GM23338 (cell line): ENCODE measurements at regions not wholly inside any gene's neighbourhood (a gene's known extent, or its start where the extent isn't known, plus 50 kb on each side); places are given as distances from the start of the nearest gene placed in this dataset.

Experiments used
- ATAC-seq: fragments of 200-7000 bp; cut with Tn5 transposase; 3 replicates; pipeline ENCODE4 v1.9.1; 2020
- DNase-seq: peaks from one replicate; pipeline ENCODE4 v3.0.0-alpha.2; 2015; ENCODE audit warnings: low spot score
- H2AFZ ChIP-seq: fragments of 200-600 bp; sonication (generic); 2 replicates; pipeline ENCODE4 v1.8.0; 2016; ENCODE audit warnings: antibody characterized with exemption, mild to moderate bottlenecking, moderate library complexity
- H3F3A ChIP-seq: fragments of 200-600 bp; sonication (generic); replicated peaks from 2 replicates; pipeline ENCODE4 v1.8.0; 2017; ENCODE audit warnings: antibody characterized with exemption, mixed run types, low read depth
- H3K27ac ChIP-seq: fragments of 200-600 bp; sonication (generic); 2 replicates; pipeline ENCODE4 v1.6.1; 2016; ENCODE audit warnings: low read depth
- H3K27me3 ChIP-seq: fragments of 200-600 bp; sonication (generic); 2 replicates; pipeline ENCODE4 v1.8.0; 2016; ENCODE audit warnings: mild to moderate bottlenecking, mixed run types, moderate library complexity; ENCODE audit not compliant: insufficient read depth
- H3K36me3 ChIP-seq: fragments of 200-600 bp; sonication (generic); 2 replicates; pipeline ENCODE4 v1.8.0; 2016; ENCODE audit warnings: mild to moderate bottlenecking; ENCODE audit not compliant: insufficient read depth
- H3K4me1 ChIP-seq: fragments of 200-600 bp; sonication (generic); 2 replicates; pipeline ENCODE4 v1.8.0; 2016; ENCODE audit warnings: mild to moderate bottlenecking, moderate library complexity; ENCODE audit not compliant: insufficient read depth
- H3K4me2 ChIP-seq: fragments of 200-600 bp; sonication (generic); 2 replicates; pipeline ENCODE4 v1.7.1; 2017; ENCODE audit warnings: mixed run types
- H3K4me3 ChIP-seq: fragments of 200-600 bp; sonication (generic); 2 replicates; pipeline ENCODE4 v1.6.1; 2016; ENCODE audit warnings: mixed run types
- H3K79me2 ChIP-seq: fragments of 200-600 bp; sonication (generic); replicated peaks from 2 replicates; pipeline ENCODE4 v1.8.0; 2017; ENCODE audit warnings: mild to moderate bottlenecking; ENCODE audit not compliant: insufficient read depth
- H3K9me2 ChIP-seq: fragments of 200-600 bp; sonication (generic); 2 replicates; pipeline ENCODE4 v1.8.0; 2017; ENCODE audit not compliant: insufficient read depth
- H4K20me1 ChIP-seq: fragments of 200-600 bp; sonication (generic); replicated peaks from 2 replicates; pipeline ENCODE4 v1.8.0; 2017; ENCODE audit warnings: mild to moderate bottlenecking; ENCODE audit not compliant: insufficient read depth
- H3K27ac Mint-ChIP-seq: 2 replicates; pipeline ENCODE4 v1.8.0; 2020; ENCODE audit warnings: inconsistent platforms, mild to moderate bottlenecking, moderate library complexity, mixed read lengths
- H3K27me3 Mint-ChIP-seq: 3 replicates; pipeline ENCODE4 v1.8.0; 2022; ENCODE audit warnings: low read depth, mild to moderate bottlenecking, moderate library complexity, mixed read lengths, inconsistent platforms; ENCODE audit not compliant: insufficient read depth, poor library complexity
- H3K36me3 Mint-ChIP-seq: 3 replicates; pipeline ENCODE4 v1.8.0; 2021; ENCODE audit warnings: low read depth, mild to moderate bottlenecking, inconsistent platforms, moderate library complexity, mixed read lengths
- H3K4me1 Mint-ChIP-seq: 3 replicates; pipeline ENCODE4 v1.8.0; 2020; ENCODE audit warnings: mild to moderate bottlenecking, inconsistent platforms, mixed read lengths
- H3K4me3 Mint-ChIP-seq: 3 replicates; pipeline ENCODE4 v1.8.0; 2021; ENCODE audit warnings: moderate library complexity, mild to moderate bottlenecking, inconsistent platforms, mixed read lengths
- H3K9me3 Mint-ChIP-seq: 3 replicates; pipeline ENCODE4 v1.8.0; 2020; ENCODE audit warnings: moderate library complexity, mild to moderate bottlenecking, inconsistent platforms, mixed read lengths
- EZH2 ChIP-seq: fragments of 200-600 bp; sonication (generic); IDR thresholded peaks from one replicate; pipeline ENCODE4 v1.8.0; 2017; ENCODE audit warnings: antibody characterized with exemption, mild to moderate bottlenecking, low read depth; ENCODE audit not compliant: unreplicated experiment
- EZH2phosphoT487 ChIP-seq: fragments of 200-600 bp; sonication (generic); IDR thresholded peaks from one replicate; pipeline ENCODE4 v1.8.1; 2018; ENCODE audit warnings: antibody characterized with exemption; ENCODE audit not compliant: unreplicated experiment
- JUNB ChIP-seq: IDR thresholded peaks from one replicate; pipeline ENCODE4 v1.6.1; 2016; ENCODE audit warnings: antibody characterized with exemption; ENCODE audit not compliant: unreplicated experiment
- ZNF114 ChIP-seq: fragments of 250-450 bp; sonication (Bioruptor Pico); IDR thresholded peaks from 2 replicates; pipeline ENCODE4 v1.5.0; 2020; ENCODE audit warnings: mild to moderate bottlenecking, moderate library complexity
- ZNF331 ChIP-seq: fragments of 250-450 bp; sonication (Bioruptor Pico); IDR thresholded peaks from 2 replicates; pipeline ENCODE4 v1.5.0; 2020; ENCODE audit warnings: low read depth, mild to moderate bottlenecking, moderate library complexity
- ZNF462 ChIP-seq: fragments of 250-450 bp; sonication (Bioruptor Pico); IDR thresholded peaks from 2 replicates; pipeline ENCODE4 v1.5.0; 2020; ENCODE audit warnings: mild to moderate bottlenecking, moderate library complexity
- TF ChIP-seq, protein P1 (sequence below): IDR thresholded peaks from 2 replicates; pipeline ENCODE4 v1.6.1; 2016; ENCODE audit warnings: antibody characterized with exemption

DNA sequence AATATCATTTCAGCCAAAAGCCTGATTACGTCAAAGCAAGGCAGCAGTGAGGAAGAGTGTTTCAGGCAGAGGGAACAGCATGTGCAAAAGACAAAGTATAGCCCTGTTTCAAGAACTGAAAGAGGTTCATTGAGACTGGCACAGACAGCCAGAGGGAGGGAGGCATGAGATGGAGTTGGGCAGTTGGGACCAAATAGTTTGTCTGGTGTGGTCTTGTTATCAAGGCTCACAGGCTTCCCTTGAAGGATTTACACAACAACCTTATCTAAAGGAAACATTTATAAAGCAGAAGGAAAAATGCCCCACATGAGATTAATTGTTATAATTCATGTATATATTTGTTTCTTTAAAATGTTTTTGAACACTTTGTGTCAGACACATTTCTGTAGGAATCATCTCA is 253.3 kb downstream of the DMAC1 start:
- no peaks in the 10 kb centered on the region for H3K27me3 ChIP-seq
- peaks cover 16% of the 10 kb centered on the region; the same call in 1 of the 2 replicates for H3K9me2 ChIP-seq
- Mint-ChIP-seq H3K4me3 (no peak overlapping the region), H3K36me3 (no peaks in the 10 kb centered on the region), H3K9me3 (no peaks in the 10 kb centered on the region), H3K27me3 (peaks cover 3% of the 10 kb centered on the region), H3K27ac (no peak overlapping the region), H3K4me1 (peaks cover 26% of the 10 kb centered on the region)
- H3K79me2 ChIP-seq: no peaks in the 10 kb centered on the region
- no peak for DNase-seq
- H3F3A ChIP-seq: no peaks in the 10 kb centered on the region
- no peak overlapping the region for H2AFZ ChIP-seq
- H3K4me1 ChIP-seq: peaks cover 18% of the 10 kb centered on the region
- ATAC-seq: no peak
- TF ChIP-seq ZNF462 (CRISPR knock-in tag): no peak
- TF ChIP-seq EZH2: no peak
- no peak for TF ChIP-seq JUNB
- TF ChIP-seq EZH2phosphoT487: no peak
- no peak for TF ChIP-seq ZNF114
- TF ChIP-seq, protein P1, sequence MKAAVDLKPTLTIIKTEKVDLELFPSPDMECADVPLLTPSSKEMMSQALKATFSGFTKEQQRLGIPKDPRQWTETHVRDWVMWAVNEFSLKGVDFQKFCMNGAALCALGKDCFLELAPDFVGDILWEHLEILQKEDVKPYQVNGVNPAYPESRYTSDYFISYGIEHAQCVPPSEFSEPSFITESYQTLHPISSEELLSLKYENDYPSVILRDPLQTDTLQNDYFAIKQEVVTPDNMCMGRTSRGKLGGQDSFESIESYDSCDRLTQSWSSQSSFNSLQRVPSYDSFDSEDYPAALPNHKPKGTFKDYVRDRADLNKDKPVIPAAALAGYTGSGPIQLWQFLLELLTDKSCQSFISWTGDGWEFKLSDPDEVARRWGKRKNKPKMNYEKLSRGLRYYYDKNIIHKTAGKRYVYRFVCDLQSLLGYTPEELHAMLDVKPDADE: no peak
- TF ChIP-seq ZNF331 (CRISPR knock-in tag): no peak
- no peaks in the 10 kb centered on the region for H3K36me3 ChIP-seq
- H3K4me2 ChIP-seq: no peak overlapping the region
- no peak overlapping the region for H3K27ac ChIP-seq
- no peak overlapping the region for H3K4me3 ChIP-seq
- H4K20me1 ChIP-seq: no peaks in the 10 kb centered on the region
